Erythroblast (primary cell): ENCODE measurements at regions not wholly inside any gene's neighbourhood (a gene's known extent, or its start where the extent isn't known, plus 50 kb on each side); places are given as distances from the start of the nearest gene placed in this dataset.

ENCODE experiments used
- GATA1 ChIP-seq: IDR thresholded peaks from 2 replicates; pipeline ENCODE4 v1.6.1; 2011; ENCODE audit warnings: low read depth, mild to moderate bottlenecking, control low read depth, low read length, moderate library complexity
- POLR2A ChIP-seq: IDR thresholded peaks from 2 replicates; pipeline ENCODE4 v1.6.1; 2011; ENCODE audit warnings: mild to moderate bottlenecking, low read length

- TF ChIP-seq POLR2A (no peak), GATA1 (no peak)
Observed at GRCh38 chr16:85461814-85462713, 151.1 kb upstream of the GSE1 start.
